Glomerular visceral epithelial cell (primary cell): ENCODE measurements at regions not wholly inside any gene's neighbourhood (a gene's known extent, or its start where the extent isn't known, plus 50 kb on each side); places are given as distances from the start of the nearest gene placed in this dataset.
"Not testable (repeated sequence)": the region's sequence is repeated elsewhere in the genome, so short reads cannot be mapped to it uniquely, and the experiment has no call there.

Source experiments
- DNase-seq: peaks from one replicate; pipeline ENCODE4 v3.0.0-alpha.2; 2016; ENCODE audit errors: extremely low spot score

GRCh38 chr13:21261487-21262216, 85.2 kb downstream of the MRPL57 start:
- not testable (repeated sequence) for DNase-seq

GRCh38 chr13:21263909-21264308, 87.5 kb downstream of the MRPL57 start:
- not testable (repeated sequence) for DNase-seq

- not testable (repeated sequence) for DNase-seq
These were observed 92.0 kb downstream of the MRPL57 start for GRCh38 chr13:21268485-21268884.

- DNase-seq, result not testable (repeated sequence)
These were observed 96.0 kb downstream of the MRPL57 start for GRCh38 chr13:21272439-21272838.

GRCh38 chr13:21274457-21274856, 98.0 kb downstream of the MRPL57 start:
- not testable (repeated sequence) for DNase-seq

GRCh38 chr13:21282065-21282464, 105.6 kb downstream of the MRPL57 start:
- no peak for DNase-seq

GRCh38 chr13:21287331-21287907, 111.0 kb downstream of the MRPL57 start:
- no peak for DNase-seq

- DNase-seq, result no peak
These were observed 113.0 kb downstream of the MRPL57 start for GRCh38 chr13:21289475-21289874.

GRCh38 chr13:21290442-21291002, 114.1 kb downstream of the MRPL57 start:
- not testable (repeated sequence) for DNase-seq

GRCh38 chr13:21291840-21292239, 115.4 kb downstream of the MRPL57 start:
- DNase-seq, result no peak

- peak; percentile 55 for DNase-seq
These were observed 120.5 kb downstream of the MRPL57 start for GRCh38 chr13:21296991-21297390.

GRCh38 chr13:21297447-21297846, 121.0 kb downstream of the MRPL57 start:
- DNase-seq, result no peak

- DNase-seq, result peak; percentile 93
These were observed 121.7 kb downstream of the MRPL57 start for GRCh38 chr13:21297914-21298831.

- DNase-seq, result no peak
These were observed 127.8 kb downstream of the MRPL57 start for GRCh38 chr13:21304256-21304655.

- DNase-seq, result not testable (repeated sequence)
These were observed 130.0 kb downstream of the MRPL57 start for GRCh38 chr13:21306300-21307073.

GRCh38 chr13:21307158-21307557, 130.7 kb downstream of the MRPL57 start:
- not testable (repeated sequence) for DNase-seq

- DNase-seq, result no peak
These were observed 132.4 kb downstream of the MRPL57 start for GRCh38 chr13:21308906-21309305.

- no peak for DNase-seq
These were observed 133.2 kb downstream of the MRPL57 start for GRCh38 chr13:21309542-21310172.

GRCh38 chr13:21310220-21310619, 133.8 kb downstream of the MRPL57 start:
- peak; percentile 79 for DNase-seq

GRCh38 chr13:21314976-21315375, 138.5 kb downstream of the MRPL57 start:
- not testable (repeated sequence) for DNase-seq

GRCh38 chr13:21316376-21316775, 139.9 kb downstream of the MRPL57 start:
- no peak for DNase-seq
